ENCODE measurements at regions not wholly inside any gene's neighbourhood (a gene's known extent, or its start where the extent isn't known, plus 50 kb on each side); places are given as distances from the start of the nearest gene placed in this dataset.

- Histone ChIP-seq H2AK5ac (ENCODE audit: low read depth, low read length) (no peak overlapping the region), H3K4me1 (ENCODE audit: control insufficient read depth, insufficient read depth, low read length) (peaks cover 4% of the 10 kb centered on the region; the same call in 1 of the 2 replicates), H2BK120ac (ENCODE audit: low read depth, low read length) (no peak overlapping the region), H2AFZ (replicated peaks; ENCODE audit: low read length, poor library complexity) (no peak overlapping the region), H3K56ac (ENCODE audit: extremely low read depth, insufficient read depth, low read length) (no peak overlapping the region), H3K9me1 (ENCODE audit: insufficient read depth, low read length) (no peaks in the 10 kb centered on the region), H3K9me3 (ENCODE audit: control insufficient read depth, insufficient read depth, low read length) (no peaks in the 10 kb centered on the region), H4K91ac (ENCODE audit: insufficient read depth, low read depth, low read length) (no peak overlapping the region), H3K14ac (replicated peaks; ENCODE audit: low read depth, low read length) (no peak overlapping the region), H4K8ac (ENCODE audit: low read depth in 2 of 2, low read length in 2 of 2) (no peak overlapping the region), H3K4me2 (ENCODE audit: low read depth, low read length) (no peak overlapping the region), H3K36me3 (ENCODE audit: control insufficient read depth, insufficient read depth, low read length) (no peaks in the 10 kb centered on the region), H3K9ac (ENCODE audit: low read depth, low read length) (no peak overlapping the region), H3K27me3 (ENCODE audit: control insufficient read depth, insufficient read depth, low read length) (no peaks in the 10 kb centered on the region), H3K18ac (ENCODE audit: low read depth, low read length) (no peak overlapping the region), H2BK15ac (ENCODE audit: low read depth, low read length) (no peak overlapping the region), H3K79me1 (ENCODE audit: low read depth in 1 of 2, low read length in 2 of 2) (no peaks in the 10 kb centered on the region), H3K4me3 (ENCODE audit: insufficient read depth, low read depth, low read length) (no peak overlapping the region), H3K27ac (ENCODE audit: insufficient read depth, low read length) (no peak overlapping the region), H2BK5ac (ENCODE audit: low read depth, low read length, poor library complexity, severe bottlenecking) (no peak overlapping the region), H4K20me1 (ENCODE audit: insufficient read depth, low read length) (no peaks in the 10 kb centered on the region), H3K4ac (ENCODE audit: low read depth, low read length) (no peak overlapping the region), H2AK9ac (replicated peaks; ENCODE audit: low read depth, low read length, poor library complexity) (no peak overlapping the region), H2BK20ac (ENCODE audit: low read depth, low read length) (no peak overlapping the region), H3K23ac (ENCODE audit: low read depth, low read length) (no peak overlapping the region), H4K5ac (ENCODE audit: low read depth, low read length) (no peak overlapping the region)
- DNase-seq = peak; percentile 5
- TF ChIP-seq FOS (IDR thresholded peaks at IDR 0.05; ENCODE audit: low read depth, low read length) (no peak), RFX5 (IDR thresholded peaks at IDR 0.05; ENCODE audit: low read depth, low read length) (no peak), NFE2L2 (IDR thresholded peaks at IDR 0.05; ENCODE audit: low read depth, low read length) (no peak), MAFK (IDR thresholded peaks at IDR 0.05; ENCODE audit: low read depth, low read length) (no peak), POLR2A (IDR thresholded peaks at IDR 0.05; ENCODE audit: low read depth, low read length) (no peak), RCOR1 (IDR thresholded peaks at IDR 0.05; ENCODE audit: insufficient replicate concordance, low read length) (no peak), BHLHE40 (IDR thresholded peaks at IDR 0.05; ENCODE audit: low read depth, low read length) (no peak), MXI1 (IDR thresholded peaks at IDR 0.05; ENCODE audit: borderline replicate concordance, low read depth, low read length) (no peak), CEBPB (IDR thresholded peaks at IDR 0.05; ENCODE audit: low read depth, low read length) (no peak), CHD1 (IDR thresholded peaks at IDR 0.05; ENCODE audit: low read depth, low read length) (no peak), USF2 (IDR thresholded peaks at IDR 0.05; ENCODE audit: low read depth, low read length) (no peak), RAD21 (IDR thresholded peaks at IDR 0.05; ENCODE audit: low read length) (no peak), ELK1 (IDR thresholded peaks at IDR 0.05; ENCODE audit: borderline replicate concordance, low read depth, low read length) (no peak), CTCF (conservative IDR thresholded peaks at IDR 0.05; ENCODE audit: low read depth, low read length) (no peak), MAZ (IDR thresholded peaks at IDR 0.05; ENCODE audit: borderline replicate concordance, low read depth, low read length) (no peak), SMC3 (IDR thresholded peaks at IDR 0.05; ENCODE audit: low read depth, low read length) (no peak)
- WGBS, 2 experiments (ENCODE audit: extremely low coverage in 2 of 2, insufficient read length in 1 of 2) = no CpG with 5 or more reads among the region's 1 CpG
- BruUV-seq (replicated peaks) = no TSS peak
- dilution Hi-C loops (cut with HindIII; ENCODE audit: low sequenced_read_pairs, unreplicated experiment) = no loop called here
- in situ Hi-C loops (cut with MboI; ENCODE audit: low sequenced_read_pairs) = no loop called here
- ChIA-PET POLR2A (ENCODE audit: unreplicated experiment) (no interaction called here), CTCF (no interaction called here)
- intact Hi-C loops (cut with micrococcal nuclease) = loop anchor here (10.0 kb wide), 2 partner anchors 774 to 1266 kb away; no protein-coding TSS in a partner anchor
- ATAC-seq (ENCODE audit: low read depth) = no peak
Measured at GRCh38 chr7:115350764-115351163, 428.9 kb downstream of the MDFIC start.
